ENCODE measurements at regions not wholly inside any gene's neighbourhood (a gene's known extent, or its start where the extent isn't known, plus 50 kb on each side); places are given as distances from the start of the nearest gene placed in this dataset.
"Not testable (repeated sequence)": the region's sequence is repeated elsewhere in the genome, so short reads cannot be mapped to it uniquely, and the experiment has no call there.

GRCh38 chr14:43370565-43370896 lies 1136.6 kb downstream of the FSCB start:
- FAIRE-seq: not testable (repeated sequence)

- FAIRE-seq: no peak
Observed at GRCh38 chr14:43369710-43370564, 1137.1 kb downstream of the FSCB start.

- FAIRE-seq: no peak
Observed at GRCh38 chr14:43362586-43362985, 1144.5 kb downstream of the FSCB start.

GRCh38 chr14:43361751-43362150 lies 1145.3 kb downstream of the FSCB start:
- peak; percentile 79 for FAIRE-seq

- no peak for FAIRE-seq
Observed at GRCh38 chr14:43360239-43360638, 1146.8 kb downstream of the FSCB start.

GRCh38 chr14:43359317-43359716 lies 1147.8 kb downstream of the FSCB start:
- FAIRE-seq: no peak

GRCh38 chr14:43356979-43357545 lies 1150.0 kb downstream of the FSCB start:
- no peak for FAIRE-seq

- no peak for FAIRE-seq
Observed at GRCh38 chr14:43356382-43356781, 1150.7 kb downstream of the FSCB start.

- FAIRE-seq: no peak
Observed at GRCh38 chr14:43341921-43342320, 1165.2 kb downstream of the FSCB start.

- FAIRE-seq: no peak
Observed at GRCh38 chr14:43338713-43339112, 1168.4 kb downstream of the FSCB start.

GRCh38 chr14:43336351-43336750 lies 1170.7 kb downstream of the FSCB start:
- no peak for FAIRE-seq

GRCh38 chr14:43326501-43327407 lies 1180.3 kb downstream of the FSCB start:
- not testable (repeated sequence) for FAIRE-seq

GRCh38 chr14:43316427-43316826 lies 1190.7 kb downstream of the FSCB start:
- FAIRE-seq: no peak

- no peak for FAIRE-seq
Observed at GRCh38 chr14:43313719-43314118, 1193.4 kb downstream of the FSCB start.

GRCh38 chr14:43308421-43309110 lies 1198.5 kb downstream of the FSCB start:
- no peak for FAIRE-seq

GRCh38 chr14:43307836-43308235 lies 1199.2 kb downstream of the FSCB start:
- FAIRE-seq: no peak

- FAIRE-seq: no peak
Observed at GRCh38 chr14:43306053-43306452, 1201.0 kb downstream of the FSCB start.

- no peak for FAIRE-seq
Observed at GRCh38 chr14:43297794-43298193, 1209.3 kb downstream of the FSCB start.

GRCh38 chr14:43296061-43296460 lies 1211.0 kb downstream of the FSCB start:
- FAIRE-seq: not testable (repeated sequence)

GRCh38 chr14:43285575-43285974 lies 1221.5 kb downstream of the FSCB start:
- FAIRE-seq: peak; percentile 5

GRCh38 chr14:43260056-43260455 lies 1247.0 kb downstream of the FSCB start:
- no peak for FAIRE-seq

- no peak for FAIRE-seq
Observed at GRCh38 chr14:43258396-43258795, 1248.7 kb downstream of the FSCB start.

GRCh38 chr14:43256996-43257395 lies 1250.1 kb downstream of the FSCB start:
- not testable (repeated sequence) for FAIRE-seq

Measured in islet of Langerhans (tissue), 1 donor.